HG02678 (cell line): ENCODE measurements at regions not wholly inside any gene's neighbourhood (a gene's known extent, or its start where the extent isn't known, plus 50 kb on each side); places are given as distances from the start of the nearest gene placed in this dataset.
"Not testable (repeated sequence)": the region's sequence is repeated elsewhere in the genome, so short reads cannot be mapped to it uniquely, and the experiment has no call there.

Experiments
- ATAC-seq: cut with Tn5 transposase; IDR thresholded peaks from one replicate; pipeline ENCODE4 v1.9.1; 2021; ENCODE audit warnings: mild to moderate bottlenecking, moderate library complexity; ENCODE audit not compliant: unreplicated experiment

DNA sequence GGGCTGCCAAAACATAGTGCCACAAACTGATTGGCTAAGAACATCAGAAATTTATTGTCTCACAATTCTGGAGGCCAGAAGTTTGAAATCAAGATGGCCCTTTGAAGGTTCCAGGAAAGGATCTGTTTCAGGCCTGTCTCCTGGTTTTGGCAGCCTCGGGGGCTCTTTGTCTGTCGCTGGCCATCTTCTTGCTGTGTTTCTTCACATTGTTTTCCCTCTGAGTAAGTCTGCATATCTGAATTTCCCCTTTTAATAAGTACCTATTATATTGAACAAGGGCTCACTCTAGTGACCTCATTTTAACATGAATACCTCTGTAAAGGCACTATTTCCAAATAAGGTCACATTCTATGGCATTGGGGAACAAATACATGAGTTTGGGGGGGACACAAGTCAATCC lies 467.1 kb upstream of the MGAT4C start:
- no peak for ATAC-seq

DNA sequence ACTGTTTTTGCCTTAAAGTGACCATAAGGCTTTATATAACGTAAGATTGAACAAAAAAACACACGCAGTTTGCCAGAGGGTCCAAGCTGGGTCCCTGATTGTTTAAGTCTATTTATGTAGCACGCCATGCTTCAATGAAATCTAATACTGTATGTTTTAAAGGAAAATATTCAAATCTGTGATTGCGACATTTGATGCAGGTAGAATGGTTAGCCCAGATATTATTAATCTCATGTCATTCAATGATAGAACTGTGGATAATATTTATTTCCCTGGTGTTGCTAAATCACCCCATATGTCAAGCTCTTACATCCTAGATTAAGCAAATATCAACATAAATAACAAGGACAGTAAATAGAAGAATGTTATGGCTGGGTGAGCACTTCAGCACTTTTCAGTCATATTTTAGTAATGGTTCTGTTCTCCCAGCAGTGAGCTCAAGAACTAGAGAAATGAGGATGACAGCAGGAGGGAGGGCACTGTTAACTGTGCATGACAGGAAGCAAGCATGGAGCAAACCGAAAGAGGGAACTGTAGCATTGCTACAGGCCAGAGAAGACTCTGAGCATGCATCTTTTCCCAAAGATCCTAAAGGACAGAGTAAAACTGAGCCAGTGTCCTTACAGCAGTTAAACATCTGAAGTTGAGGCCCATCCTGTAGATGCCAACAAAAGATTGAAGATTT lies 465.7 kb upstream of the MGAT4C start:
- ATAC-seq = no peak

DNA sequence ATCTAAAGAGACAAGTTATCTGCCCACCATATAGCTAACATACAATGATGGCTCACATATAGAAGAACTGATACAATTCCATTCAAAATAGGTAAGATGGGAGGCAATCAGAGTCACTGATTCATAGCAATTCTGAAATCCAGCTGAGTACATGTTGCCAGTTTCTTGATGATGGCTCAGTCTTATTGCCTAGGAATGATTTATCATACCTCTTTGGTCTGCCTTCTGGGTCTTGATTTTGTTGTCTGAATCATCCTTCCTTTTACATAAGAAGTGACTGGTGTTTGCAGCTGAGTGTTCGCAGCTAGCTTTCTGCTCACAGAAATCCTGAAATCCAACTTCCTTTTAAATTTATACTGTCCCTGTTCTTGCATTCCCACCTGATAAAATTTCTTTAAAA lies 463.2 kb upstream of the MGAT4C start:
- ATAC-seq = no peak

DNA sequence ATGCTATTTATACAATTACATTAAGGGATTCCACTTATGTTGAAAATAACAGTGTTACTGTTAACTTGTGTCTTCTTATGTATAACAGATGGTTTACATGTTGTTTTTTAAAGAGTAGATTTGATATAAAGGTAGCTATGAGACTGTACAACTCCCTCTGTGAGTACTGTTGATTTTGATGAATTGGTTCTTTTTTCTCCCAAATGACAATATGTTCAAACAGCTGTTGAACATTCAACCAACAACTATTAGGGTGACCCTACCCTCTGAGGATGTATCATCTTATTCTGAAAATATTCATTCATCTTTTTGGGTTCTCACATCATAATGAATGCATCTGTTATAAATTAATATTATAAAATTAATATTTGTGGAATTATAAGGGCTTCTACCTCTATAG lies 456.9 kb upstream of the MGAT4C start:
- ATAC-seq = no peak

DNA sequence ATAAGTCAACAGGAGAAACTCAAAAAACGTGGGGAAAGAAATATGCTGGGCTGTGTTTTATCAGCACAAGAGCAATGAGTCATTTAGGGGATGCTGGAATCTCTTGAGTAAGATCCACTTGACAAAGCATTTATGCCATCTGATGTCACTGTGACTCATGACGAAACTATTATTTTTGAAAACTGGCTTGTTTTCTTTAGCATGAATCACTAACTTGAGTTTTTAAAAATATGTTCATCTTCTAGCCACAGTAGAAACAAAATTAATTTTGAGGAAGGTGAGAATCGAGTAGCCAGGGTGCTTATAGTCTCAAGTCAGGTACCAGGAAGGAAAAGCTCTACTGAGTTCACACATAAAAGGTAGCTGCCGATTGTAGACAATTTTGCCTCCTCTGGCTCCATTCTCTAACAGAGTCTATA lies 456.2 kb upstream of the MGAT4C start:
- ATAC-seq = no peak

DNA sequence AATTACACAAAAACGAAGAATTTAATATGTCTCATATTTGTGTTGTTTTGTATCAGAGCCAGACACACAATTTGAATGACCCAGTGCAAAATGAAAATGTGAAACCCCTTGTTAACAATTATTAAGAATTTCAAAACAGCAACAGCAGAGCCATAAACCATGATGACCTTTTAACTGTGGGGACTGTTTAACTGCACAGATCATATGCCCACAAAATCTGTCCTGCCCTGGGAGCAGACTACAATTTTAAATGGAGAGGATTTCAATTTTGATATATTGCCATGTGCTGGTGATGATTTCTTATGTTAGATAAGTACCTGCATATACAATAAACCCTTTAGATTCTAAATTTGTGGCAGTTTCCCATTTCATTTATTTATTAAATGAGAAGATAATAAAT lies 455.5 kb upstream of the MGAT4C start:
- no peak for ATAC-seq

DNA sequence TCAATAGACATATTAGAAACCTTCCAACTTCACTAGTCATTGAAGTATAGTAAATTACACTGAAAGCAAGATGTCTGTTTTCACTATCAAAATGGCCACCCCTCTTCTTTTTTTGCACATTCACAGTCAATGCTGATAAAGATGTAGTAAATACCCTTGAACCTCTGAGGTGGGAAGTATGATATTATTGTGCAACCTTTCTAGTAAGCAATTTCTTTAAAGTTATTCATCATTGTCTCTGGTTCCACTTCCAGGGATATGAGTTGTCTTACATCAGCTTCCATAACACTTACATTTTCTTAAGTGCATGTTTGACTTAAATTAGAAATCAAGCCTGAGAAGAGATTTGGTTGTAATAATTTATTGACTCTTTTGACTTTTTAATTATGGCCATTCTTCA lies 453.9 kb upstream of the MGAT4C start:
- no peak for ATAC-seq

DNA sequence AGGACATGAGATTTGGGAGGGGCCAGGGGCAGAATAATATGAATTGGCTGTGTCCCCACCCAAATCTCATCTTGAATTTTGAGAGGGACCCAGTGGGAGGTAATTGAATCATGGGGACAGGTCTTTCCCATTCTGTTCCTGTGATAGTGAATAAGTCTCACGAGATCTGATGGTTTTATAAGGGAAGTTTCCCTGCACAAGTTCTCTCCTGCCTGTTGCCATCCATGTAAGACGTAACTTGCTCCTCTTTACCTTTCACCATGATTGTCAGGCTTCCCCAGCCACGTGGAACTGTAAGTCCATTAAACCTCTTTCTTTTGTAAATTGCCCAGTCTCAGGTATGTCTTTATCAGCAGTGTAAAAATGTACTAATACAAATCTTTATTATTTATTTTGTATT lies 452.8 kb upstream of the MGAT4C start:
- ATAC-seq = not testable (repeated sequence)

DNA sequence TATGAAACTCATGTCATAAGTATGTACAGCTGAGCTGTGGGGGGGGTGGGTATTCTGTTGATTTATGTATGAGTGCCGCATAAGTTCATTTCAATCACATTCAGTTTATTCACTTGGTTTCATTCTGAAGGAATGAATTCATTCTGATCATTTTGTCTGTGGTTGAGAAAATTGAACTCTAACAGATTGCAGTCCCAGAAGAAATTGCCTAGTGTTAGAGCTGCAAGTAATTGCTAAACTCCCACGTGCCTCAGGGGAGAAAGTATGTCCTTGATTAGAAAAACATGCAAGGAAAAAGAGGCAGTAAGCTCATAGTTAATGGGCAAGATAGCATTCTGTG lies 442.4 kb upstream of the MGAT4C start:
- no peak for ATAC-seq

DNA sequence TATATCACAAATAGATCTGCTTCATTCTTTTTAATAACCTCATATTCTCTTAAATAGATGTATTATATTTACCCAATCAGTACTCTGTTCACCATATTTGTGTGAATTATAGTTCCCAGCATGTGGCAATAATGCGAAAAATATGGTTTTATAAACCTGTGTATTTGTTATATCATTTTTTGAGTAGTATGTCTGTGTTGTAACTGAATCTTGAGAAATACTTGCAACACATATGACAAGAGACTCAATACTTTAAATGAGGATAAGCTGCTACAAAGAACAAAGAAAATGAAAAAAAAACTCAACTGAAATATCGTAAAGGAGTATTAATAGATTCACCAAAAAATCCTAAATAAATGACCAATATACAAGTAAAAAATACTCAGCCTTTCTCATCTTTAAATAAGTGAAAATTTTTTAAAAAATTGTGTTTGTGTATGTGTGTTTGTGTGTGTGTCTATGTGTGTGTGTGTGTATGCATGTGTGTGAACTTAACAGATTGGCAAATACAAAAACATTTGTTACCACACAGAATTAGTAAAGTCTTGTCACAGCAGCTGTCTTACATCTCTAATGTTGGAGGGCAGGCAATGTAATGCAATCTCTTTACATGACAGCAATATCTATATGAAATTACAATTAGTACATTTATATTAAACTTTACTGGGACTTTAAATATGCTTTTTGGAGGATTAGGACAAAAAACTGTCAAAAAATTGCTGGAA lies 441.9 kb upstream of the MGAT4C start:
- ATAC-seq = no peak

DNA sequence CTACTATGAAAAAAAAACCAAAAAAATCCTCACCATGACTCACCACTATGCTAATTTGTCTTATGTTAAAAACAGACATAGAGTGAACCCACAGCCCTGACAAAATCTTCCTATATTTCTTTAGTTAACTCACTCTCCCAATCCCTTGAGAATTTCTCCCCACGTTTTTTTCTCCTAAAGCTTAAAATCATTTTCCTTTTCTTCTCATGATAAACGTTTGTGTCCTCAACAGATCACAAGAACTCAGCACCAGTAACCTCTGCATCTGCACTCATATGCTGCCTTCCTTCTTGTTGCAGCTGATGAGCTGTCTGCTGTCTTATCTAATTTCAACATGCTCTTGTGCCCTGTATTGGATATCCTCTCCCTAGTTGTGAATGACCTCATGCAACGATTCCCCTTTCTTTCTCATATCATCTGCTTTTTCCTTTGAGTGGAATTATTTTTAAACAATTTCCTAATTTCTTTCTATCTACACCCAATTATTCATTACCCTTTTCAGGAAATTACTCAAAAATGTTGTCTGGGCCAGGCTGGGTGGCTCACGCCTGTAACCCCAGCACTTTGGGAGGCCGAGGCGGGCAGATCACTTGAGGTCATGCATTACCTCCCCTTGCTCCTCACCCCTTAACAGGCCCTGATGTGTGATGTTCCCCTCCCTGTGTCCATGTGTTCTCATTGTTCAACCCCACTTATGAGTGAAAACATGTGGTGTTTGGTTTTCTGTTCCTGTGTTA lies 427.5 kb upstream of the MGAT4C start:
- no peak for ATAC-seq

DNA sequence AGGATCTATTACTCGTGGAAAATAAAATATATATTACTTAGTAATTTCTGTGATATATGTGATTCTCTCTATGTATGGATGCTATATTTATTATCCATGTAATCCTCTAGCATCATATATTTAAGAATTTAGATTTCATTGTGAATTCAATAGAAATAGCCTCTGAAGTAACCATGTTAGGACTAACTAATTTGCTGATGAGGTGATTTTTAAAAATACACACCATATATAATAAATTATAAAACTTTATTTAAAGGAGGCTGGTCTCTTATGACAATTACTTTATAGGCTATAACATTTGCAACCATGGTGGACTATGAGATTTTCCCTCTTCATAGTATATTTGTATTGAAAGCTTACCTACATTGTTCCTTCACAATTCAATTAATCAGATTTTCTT lies 424.9 kb upstream of the MGAT4C start:
- no peak for ATAC-seq

DNA sequence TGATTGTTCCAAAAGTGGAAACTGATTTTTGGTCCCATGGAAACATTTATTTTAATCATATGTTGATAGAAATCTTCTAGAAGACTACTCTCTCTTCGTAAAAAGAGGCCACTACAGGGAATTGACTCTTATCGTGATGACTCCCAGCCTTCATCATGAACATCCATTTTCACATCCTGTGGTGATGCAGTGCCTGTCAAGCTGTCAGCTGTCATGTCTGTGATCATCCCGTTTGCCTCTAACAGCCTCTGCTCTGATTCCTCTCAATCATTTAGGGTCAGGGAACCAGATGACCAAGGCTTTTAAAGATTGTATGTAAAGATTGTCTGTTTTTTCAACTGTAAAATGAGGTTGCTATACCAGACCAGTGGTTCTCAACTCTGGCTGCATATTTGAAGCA lies 419.0 kb upstream of the MGAT4C start:
- ATAC-seq = no peak

DNA sequence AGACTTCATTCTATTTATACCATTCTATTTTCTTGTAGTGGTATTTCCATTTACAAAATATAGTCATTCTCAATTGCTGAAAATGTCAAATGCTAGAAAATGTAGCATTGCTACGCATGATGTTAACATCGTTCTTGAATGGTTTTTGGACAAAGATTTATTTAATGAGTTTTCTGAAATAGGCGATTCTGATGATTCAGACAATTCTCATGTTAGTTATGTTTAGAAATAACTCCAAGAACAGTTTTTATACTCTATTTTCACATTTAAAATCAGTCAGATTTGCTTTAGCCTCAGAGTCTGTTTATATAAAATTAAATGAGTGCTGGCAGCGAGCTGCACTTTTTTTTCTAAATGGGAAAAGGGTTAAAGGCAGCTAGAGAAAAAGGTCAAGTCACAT lies 414.8 kb upstream of the MGAT4C start:
- ATAC-seq = no peak

DNA sequence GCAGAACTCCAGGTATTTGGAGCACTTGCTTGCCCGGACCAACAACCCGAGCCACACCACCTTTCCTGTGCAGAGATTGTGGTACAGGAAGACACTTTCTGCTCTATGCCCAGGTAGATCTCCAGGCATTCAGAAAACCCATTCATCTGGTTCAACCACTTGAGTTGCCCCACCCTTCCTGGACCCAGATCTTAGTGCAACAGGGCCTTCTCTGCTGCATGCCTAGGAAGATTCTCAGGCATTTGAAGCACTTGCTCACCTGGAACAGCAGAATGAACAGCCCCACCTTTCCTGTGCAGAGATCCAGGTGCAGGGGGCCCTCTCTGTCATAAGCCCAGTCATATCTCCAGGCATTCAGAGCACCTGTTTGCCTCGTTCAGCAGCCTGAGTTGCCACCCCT lies 412.8 kb upstream of the MGAT4C start:
- no peak for ATAC-seq

DNA sequence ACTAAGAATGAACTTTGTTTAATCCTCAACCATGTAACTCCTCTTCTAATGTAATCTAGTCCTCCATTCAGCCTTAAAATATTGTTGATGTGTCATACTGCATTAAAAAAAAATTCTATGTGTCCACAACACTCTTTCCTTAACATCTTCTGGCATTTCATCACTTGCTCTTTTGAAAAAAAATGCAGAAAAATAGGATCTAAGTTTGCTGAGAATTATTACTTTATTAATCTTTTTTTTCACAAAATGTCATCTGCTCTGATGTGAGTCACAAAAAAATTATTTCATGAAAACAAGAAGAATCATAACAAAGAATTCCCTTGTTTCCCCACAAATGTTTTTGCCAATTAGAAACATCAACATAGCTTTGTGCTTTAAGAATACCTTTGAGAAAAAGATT lies 410.1 kb upstream of the MGAT4C start:
- no peak for ATAC-seq

DNA sequence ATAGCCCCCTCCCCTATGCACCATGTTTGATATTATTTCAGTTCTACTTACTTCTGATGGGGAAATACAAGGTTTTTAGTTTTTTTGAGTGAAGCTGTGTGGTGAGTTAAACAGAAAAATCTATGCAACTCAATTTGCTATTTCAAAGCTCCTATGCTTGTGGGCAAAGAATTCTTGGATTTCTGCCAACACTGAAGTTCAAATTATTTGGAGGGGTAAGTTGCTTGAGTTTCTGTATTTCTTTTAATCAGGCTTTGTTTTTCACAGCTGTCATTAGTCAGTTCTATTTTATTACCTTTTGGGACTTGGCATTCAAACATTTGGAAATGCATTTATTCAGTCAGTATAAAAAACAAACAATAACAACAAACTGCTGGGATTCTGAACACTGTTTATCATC lies 407.5 kb upstream of the MGAT4C start:
- ATAC-seq = no peak

DNA sequence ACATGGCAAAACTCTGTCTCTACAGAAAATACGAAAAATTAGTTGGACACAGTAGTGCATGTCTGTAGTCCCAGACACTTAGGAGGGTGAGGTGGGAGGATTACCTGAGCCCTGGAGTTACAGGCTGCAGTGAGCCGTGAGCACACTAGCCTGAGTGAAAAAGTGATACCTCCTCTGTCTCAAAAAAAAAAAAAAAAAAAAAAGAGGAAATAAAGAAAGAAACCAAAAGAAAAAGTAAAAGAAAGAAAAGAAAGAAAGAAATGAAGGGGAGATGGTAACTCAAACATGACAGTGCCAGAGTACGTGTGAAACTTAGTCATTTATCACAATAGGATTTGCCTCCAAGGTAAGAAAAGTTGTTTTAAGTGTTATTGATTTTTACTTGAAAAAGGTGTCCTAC lies 407.0 kb upstream of the MGAT4C start:
- ATAC-seq = no peak

DNA sequence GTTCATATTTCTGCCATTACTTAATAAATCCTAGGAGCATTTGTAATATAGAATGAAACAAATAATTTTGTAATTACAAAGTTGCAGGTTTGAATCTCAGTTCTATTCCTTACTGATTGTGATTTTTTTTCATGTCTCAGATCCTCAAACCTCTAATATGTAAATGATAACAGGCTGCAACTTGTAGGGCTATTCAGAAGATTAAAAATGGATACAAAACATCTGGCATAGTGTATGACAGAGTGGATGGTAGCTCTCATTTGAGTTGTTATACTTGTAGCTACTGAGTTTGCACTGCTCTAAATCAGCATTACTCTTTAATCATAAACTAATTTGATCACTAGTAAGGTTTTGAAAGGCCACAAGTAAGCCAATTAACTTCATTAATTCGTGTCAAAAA lies 406.3 kb upstream of the MGAT4C start:
- no peak for ATAC-seq

DNA sequence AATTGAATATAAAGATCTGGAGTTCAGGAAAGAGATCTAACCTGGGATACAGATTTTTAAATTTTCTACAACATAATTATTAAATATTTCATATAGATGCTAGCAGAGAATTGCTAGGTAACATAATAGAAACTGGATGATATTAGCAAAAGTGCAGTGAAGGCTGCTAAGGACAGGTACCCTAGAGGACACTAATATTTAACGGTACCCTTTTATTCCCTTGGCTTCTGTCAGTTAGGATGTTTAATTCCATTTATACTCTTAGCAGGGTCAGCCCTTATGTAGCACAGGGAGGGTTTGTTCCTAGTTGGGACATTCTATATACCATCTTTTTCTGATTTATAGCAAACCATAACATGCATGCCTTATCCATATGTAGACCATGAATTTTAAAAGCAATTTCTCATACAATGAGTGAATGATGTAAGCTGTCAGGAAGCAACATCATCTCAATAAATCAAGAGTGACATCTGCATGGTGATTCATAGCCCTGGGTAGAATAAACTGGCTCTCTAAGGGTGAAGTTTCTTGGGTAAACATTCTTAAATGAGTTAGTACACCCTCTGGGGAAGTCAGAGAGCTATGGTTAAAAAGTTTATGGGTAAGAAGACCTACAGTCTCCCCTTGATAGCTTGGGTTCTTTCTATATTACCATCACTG lies 404.4 kb upstream of the MGAT4C start:
- ATAC-seq = no peak

DNA sequence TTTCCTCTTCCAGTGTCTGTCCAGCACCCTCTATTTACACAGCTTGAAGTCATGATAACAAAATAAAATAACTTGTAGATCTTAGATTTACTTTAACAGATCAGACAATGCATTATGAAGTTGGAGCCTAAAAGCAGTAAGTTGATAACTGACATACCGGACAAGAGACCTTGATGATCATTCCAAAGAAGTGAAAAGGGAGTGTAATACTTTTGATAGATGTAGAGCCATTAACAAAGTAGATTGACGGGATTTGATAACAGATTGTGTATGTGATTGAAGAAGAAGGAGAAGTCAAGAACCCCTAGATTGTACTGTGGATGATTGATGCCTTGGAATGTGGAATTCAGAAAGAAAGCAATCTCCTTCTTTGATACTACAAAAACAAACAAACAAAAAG lies 403.8 kb upstream of the MGAT4C start:
- no peak for ATAC-seq

DNA sequence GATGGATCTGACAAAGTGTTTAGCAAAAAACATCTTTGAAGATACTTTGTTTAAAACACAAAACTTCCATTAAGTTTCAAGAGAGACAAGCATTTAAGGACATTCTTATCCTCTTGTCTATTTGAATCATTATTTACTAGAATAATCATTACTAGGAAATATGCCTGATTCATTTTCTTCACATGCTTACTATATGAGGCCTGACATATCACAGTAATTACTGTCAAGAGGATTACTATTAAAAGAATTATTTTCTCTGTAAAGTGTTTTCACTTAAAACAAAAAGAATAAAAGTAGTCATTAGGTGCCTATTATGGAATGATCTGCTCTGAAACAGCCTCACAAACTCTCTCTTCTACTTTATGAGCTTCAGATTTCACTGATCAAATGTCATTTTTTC lies 402.1 kb upstream of the MGAT4C start:
- ATAC-seq = no peak
